Smooth muscle cell (in vitro differentiated cells): ENCODE measurements at regions not wholly inside any gene's neighbourhood (a gene's known extent, or its start where the extent isn't known, plus 50 kb on each side); places are given as distances from the start of the nearest gene placed in this dataset.
A peak's percentile ranks its signal among the peaks of the same experiment; 100 is the strongest.

Experiments used
- DNase-seq: peaks from one replicate; lab custom pipeline; 2025; ENCODE audit not compliant: unreplicated experiment; lab: John Stamatoyannopoulos, UW
- H2AFZ ChIP-seq: fragments of 200-600 bp; sonication (generic); 2 replicates; pipeline ENCODE4 v1.6.0; 2016; ENCODE audit warnings: antibody characterized with exemption, low read depth, mild to moderate bottlenecking
- H3F3A ChIP-seq: fragments of 200-600 bp; sonication (generic); 2 replicates; pipeline ENCODE4 v1.6.0; 2017; ENCODE audit warnings: antibody characterized with exemption, low read depth
- H3K27ac ChIP-seq: fragments of 200-600 bp; sonication (generic); 2 replicates; pipeline ENCODE4 v1.5.1; 2016; ENCODE audit warnings: low read depth, mild to moderate bottlenecking
- H3K27me3 ChIP-seq: fragments of 200-600 bp; sonication (generic); 2 replicates; pipeline ENCODE4 v1.6.1; 2016; ENCODE audit warnings: low read depth, mild to moderate bottlenecking
- H3K36me3 ChIP-seq: fragments of 200-600 bp; sonication (generic); 2 replicates; pipeline ENCODE4 v1.5.1; 2016; ENCODE audit warnings: low read depth
- H3K4me1 ChIP-seq: fragments of 200-600 bp; sonication (generic); 2 replicates; pipeline ENCODE4 v1.5.1; 2016; ENCODE audit warnings: low read depth
- H3K4me2 ChIP-seq: fragments of 200-600 bp; sonication (generic); 2 replicates; pipeline ENCODE4 v1.6.0; 2016; ENCODE audit warnings: mild to moderate bottlenecking
- H3K4me3 ChIP-seq: fragments of 200-600 bp; sonication (generic); 2 replicates; pipeline ENCODE4 v1.5.1; 2016; ENCODE audit warnings: mild to moderate bottlenecking
- H3K79me2 ChIP-seq: fragments of 200-600 bp; sonication (generic); 2 replicates; pipeline ENCODE4 v1.6.0; 2016; ENCODE audit warnings: low read depth, mild to moderate bottlenecking
- H3K9ac ChIP-seq: fragments of 200-600 bp; sonication (generic); 2 replicates; pipeline ENCODE4 v1.6.0; 2016; ENCODE audit warnings: low read depth
- H3K9me3 ChIP-seq: fragments of 200-600 bp; sonication (generic); replicated peaks from 2 replicates; pipeline ENCODE4 v1.5.1; 2016; ENCODE audit warnings: low read depth
- H4K20me1 ChIP-seq: fragments of 200-600 bp; sonication (generic); 2 replicates; pipeline ENCODE4 v1.6.0; 2016; ENCODE audit warnings: low read depth
- CTCF ChIP-seq: fragments of 200-600 bp; sonication (generic); IDR thresholded peaks from 2 replicates; pipeline ENCODE4 v1.5.1; 2017; ENCODE audit warnings: borderline replicate concordance, mild to moderate bottlenecking, antibody characterized with exemption; ENCODE audit not compliant: insufficient read depth, poor library complexity, severe bottlenecking
- WGBS: methylation state at CpG from one replicate; pipeline ENCODE4 v1.1.7; 2016; ENCODE audit warnings: low lambda C conversion rate; 5-methylcytosine and 5-hydroxymethylcytosine counted together

- H3K9ac ChIP-seq: peak overlapping the region; percentile 79
- H2AFZ ChIP-seq: no peak overlapping the region
- DNase-seq: no peak
- H3K79me2 ChIP-seq: no peaks in the 10 kb centered on the region
- no peaks in the 10 kb centered on the region for H3K36me3 ChIP-seq
- H3K9me3 ChIP-seq: no peaks in the 10 kb centered on the region
- peak overlapping the region; percentile 98 for H3K27ac ChIP-seq
- TF ChIP-seq CTCF: no peak
- H4K20me1 ChIP-seq: no peaks in the 10 kb centered on the region
- no peak overlapping the region for H3K4me3 ChIP-seq
- whole genome bisulfite sequencing: 29% methylated on average over 3 of the region's 3 CpGs
- H3K4me2 ChIP-seq: peak overlapping the region; percentile 75
- peaks cover 27% of the 10 kb centered on the region for H3K4me1 ChIP-seq
- H3K27me3 ChIP-seq: no peaks in the 10 kb centered on the region
- H3F3A ChIP-seq: peaks cover 9% of the 10 kb centered on the region
These were observed 402.3 kb upstream of the ZNF608 start for GRCh38 chr5:125148706-125149105.

GRCh38 chr5:125149110-125149509 lies 402.7 kb upstream of the ZNF608 start:
- H3K79me2 ChIP-seq: no peaks in the 10 kb centered on the region
- TF ChIP-seq CTCF: no peak
- H3K9ac ChIP-seq: peak overlapping the region; percentile 79
- H3K36me3 ChIP-seq: no peaks in the 10 kb centered on the region
- H3K27me3 ChIP-seq: no peaks in the 10 kb centered on the region
- peaks cover 10% of the 10 kb centered on the region for H3F3A ChIP-seq
- 30% methylated on average over 3 of the region's 3 CpGs for WGBS
- H4K20me1 ChIP-seq: no peaks in the 10 kb centered on the region
- no peak for DNase-seq
- no peak overlapping the region for H2AFZ ChIP-seq
- no peak overlapping the region for H3K4me3 ChIP-seq
- no peaks in the 10 kb centered on the region for H3K9me3 ChIP-seq
- H3K4me2 ChIP-seq: peak overlapping the region; percentile 75
- peaks cover 27% of the 10 kb centered on the region for H3K4me1 ChIP-seq
- H3K27ac ChIP-seq: peak overlapping the region; percentile 98

GRCh38 chr5:125149527-125149926 lies 403.1 kb upstream of the ZNF608 start:
- Histone ChIP-seq H3K79me2 (no peaks in the 10 kb centered on the region), H3K27ac (peak overlapping the region; percentile 98), H4K20me1 (no peaks in the 10 kb centered on the region), H3K27me3 (no peaks in the 10 kb centered on the region), H2AFZ (no peak overlapping the region), H3F3A (peaks cover 10% of the 10 kb centered on the region), H3K4me1 (peaks cover 27% of the 10 kb centered on the region), H3K4me2 (peak overlapping the region; percentile 75), H3K9ac (peak overlapping the region; percentile 79), H3K4me3 (no peak overlapping the region), H3K36me3 (no peaks in the 10 kb centered on the region), H3K9me3 (no peaks in the 10 kb centered on the region)
- DNase-seq: no peak
- 17% methylated on average over 4 of the region's 4 CpGs for WGBS
- no peak for TF ChIP-seq CTCF

GRCh38 chr5:125150041-125150669 lies 403.7 kb upstream of the ZNF608 start:
- Histone ChIP-seq H3K36me3 (no peaks in the 10 kb centered on the region), H3K4me3 (no peak overlapping the region), H3K9me3 (no peaks in the 10 kb centered on the region), H3K27ac (peak overlapping the region; percentile 98), H4K20me1 (no peaks in the 10 kb centered on the region), H3K4me2 (peak overlapping the region; percentile 75), H3K79me2 (no peaks in the 10 kb centered on the region), H2AFZ (no peak overlapping the region), H3K9ac (peak overlapping the region; percentile 38), H3F3A (peaks cover 10% of the 10 kb centered on the region), H3K27me3 (no peaks in the 10 kb centered on the region), H3K4me1 (peaks cover 27% of the 10 kb centered on the region)
- WGBS: 37% methylated on average over 3 of the region's 3 CpGs
- no peak for TF ChIP-seq CTCF
- DNase-seq: no peak
